IPS-18c (cell line): ENCODE measurements at regions not wholly inside any gene's neighbourhood (a gene's known extent, or its start where the extent isn't known, plus 50 kb on each side); places are given as distances from the start of the nearest gene placed in this dataset.
"Not testable (repeated sequence)": the region's sequence is repeated elsewhere in the genome, so short reads cannot be mapped to it uniquely, and the experiment has no call there.

ENCODE experiments used
- H3K4me3 ChIP-seq: 2 replicates; pipeline ENCODE4 v1.7.0; 2013; ENCODE audit warnings: low read depth, mild to moderate bottlenecking, low read length, moderate library complexity; ENCODE audit not compliant: insufficient read depth
- H3K9me3 ChIP-seq: one replicate; pipeline ENCODE4 v1.6.1; 2013; ENCODE audit warnings: mild to moderate bottlenecking, low read length, moderate library complexity; ENCODE audit not compliant: control insufficient read depth, insufficient read depth

GRCh38 chr3:197365586-197365985 is 67.2 kb upstream of the DLG1 start:
- no peak overlapping the region for H3K4me3 ChIP-seq
- H3K9me3 ChIP-seq = peaks cover 3% of the 10 kb centered on the region

GRCh38 chr3:197364410-197365071 is 66.1 kb upstream of the DLG1 start:
- Histone ChIP-seq H3K9me3 (peaks cover 6% of the 10 kb centered on the region), H3K4me3 (no peak overlapping the region)

- Histone ChIP-seq H3K4me3 (no peak overlapping the region), H3K9me3 (peaks cover 13% of the 10 kb centered on the region)
Observed at GRCh38 chr3:197363553-197364409, 65.4 kb upstream of the DLG1 start.

- H3K4me3 ChIP-seq = no peak overlapping the region
Observed at GRCh38 chr3:197362081-197362480, 63.7 kb upstream of the DLG1 start.

GRCh38 chr3:197360095-197360494 is 61.7 kb upstream of the DLG1 start:
- not testable (repeated sequence) for H3K4me3 ChIP-seq
- peaks cover 17% of the 10 kb centered on the region for H3K9me3 ChIP-seq

More at GRCh38 chr3:197362081-197362480, 63.7 kb upstream of the DLG1 start:
- peaks cover 17% of the 10 kb centered on the region for H3K9me3 ChIP-seq

GRCh38 chr3:197359476-197359875 is 61.1 kb upstream of the DLG1 start:
- not testable (repeated sequence) for H3K4me3 ChIP-seq
- peaks cover 17% of the 10 kb centered on the region for H3K9me3 ChIP-seq

GRCh38 chr3:197356741-197357140 is 58.3 kb upstream of the DLG1 start:
- Histone ChIP-seq H3K4me3 (no peak overlapping the region), H3K9me3 (peaks cover 14% of the 10 kb centered on the region)

- Histone ChIP-seq H3K9me3 (peaks cover 14% of the 10 kb centered on the region), H3K4me3 (no peak overlapping the region)
Observed at GRCh38 chr3:197356275-197356674, 57.9 kb upstream of the DLG1 start.

- Histone ChIP-seq H3K4me3 (no peak overlapping the region), H3K9me3 (peaks cover 14% of the 10 kb centered on the region)
Observed at GRCh38 chr3:197355713-197356112, 57.3 kb upstream of the DLG1 start.

- H3K4me3 ChIP-seq = no peak overlapping the region
- H3K9me3 ChIP-seq = peaks cover 10% of the 10 kb centered on the region
Observed at GRCh38 chr3:197354568-197355001, 56.2 kb upstream of the DLG1 start.

GRCh38 chr3:197353867-197354567 is 55.6 kb upstream of the DLG1 start:
- Histone ChIP-seq H3K4me3 (no peak overlapping the region), H3K9me3 (peaks cover 6% of the 10 kb centered on the region)

GRCh38 chr3:197353001-197353866 is 54.8 kb upstream of the DLG1 start:
- Histone ChIP-seq H3K9me3 (peaks cover under 1% of the 10 kb centered on the region), H3K4me3 (no peak overlapping the region)

- no peak overlapping the region for H3K4me3 ChIP-seq
- no peaks in the 10 kb centered on the region for H3K9me3 ChIP-seq
Observed at GRCh38 chr3:197352382-197352781, 54.0 kb upstream of the DLG1 start.

- Histone ChIP-seq H3K4me3 (no peak overlapping the region), H3K9me3 (no peaks in the 10 kb centered on the region)
Observed at GRCh38 chr3:197350446-197350845, 52.0 kb upstream of the DLG1 start.

GRCh38 chr3:197349368-197349767 is 51.0 kb upstream of the DLG1 start:
- Histone ChIP-seq H3K9me3 (no peaks in the 10 kb centered on the region), H3K4me3 (no peak overlapping the region)
